Ovary (tissue), 3 donors: ENCODE measurements at regions not wholly inside any gene's neighbourhood (a gene's known extent, or its start where the extent isn't known, plus 50 kb on each side); places are given as distances from the start of the nearest gene placed in this dataset.

Experiments used
- EP300 ChIP-seq: sonication (generic); formaldehyde crosslinking; IDR thresholded peaks from one replicate; pipeline ENCODE4 v1.6.1; 2017; ENCODE audit warnings: antibody characterized with exemption
- POLR2A ChIP-seq: fragments of 450-650 bp; IDR thresholded peaks from one replicate; pipeline ENCODE4 v1.6.1; 2017; ENCODE audit warnings: antibody characterized with exemption, mild to moderate bottlenecking, moderate library complexity
- TF ChIP-seq, protein P1 (sequence below), 3 donors: fragments of 450-650 bp in 2 of 3; fragments of 200-600 bp in 1 of 3; IDR thresholded peaks; one replicate each; pipeline versions ENCODE4 v1.5.1 to v1.8.0; 2016 to 2022; ENCODE audit warnings: antibody characterized with exemption in 3 of 3, mild to moderate bottlenecking in 1 of 3
- donor health status: DM: no; HTN: no; CAD: no.

DNA sequence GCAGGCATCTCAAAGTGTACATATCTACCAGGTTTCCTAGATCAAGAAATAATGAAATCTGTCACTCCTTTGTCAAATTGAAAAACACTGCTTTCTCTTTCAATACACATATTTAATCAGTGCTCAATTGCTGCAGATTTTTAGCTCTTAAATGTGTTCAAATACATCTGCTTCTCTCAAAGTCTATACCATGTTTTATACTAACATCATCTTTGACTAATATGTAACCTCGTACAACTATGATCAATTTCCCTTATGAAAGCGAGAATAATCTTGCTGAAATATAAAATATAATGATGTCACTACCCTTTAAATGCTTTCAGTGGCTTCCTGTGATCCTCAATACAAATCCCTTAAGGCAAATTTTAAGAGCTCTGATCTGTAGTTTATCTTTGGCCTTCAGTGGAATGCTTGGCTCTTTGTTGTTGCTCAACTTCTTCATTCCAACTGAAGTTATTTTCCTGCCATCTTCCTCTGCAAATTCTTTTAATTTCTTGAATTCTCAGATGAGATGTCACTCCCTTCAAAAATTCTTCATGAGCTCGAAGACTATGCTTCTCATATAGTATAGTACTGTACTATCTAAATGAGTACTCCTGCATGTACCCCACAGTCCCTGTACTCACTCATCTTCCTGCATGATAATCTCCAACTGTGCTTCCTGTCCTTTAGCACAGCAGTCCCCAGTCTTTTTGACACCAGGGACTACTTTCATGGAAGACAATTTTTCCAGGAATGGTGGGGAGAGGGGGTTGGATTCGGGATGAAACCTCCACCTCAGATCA, 545.1 kb upstream of the GJE1 start:
- TF ChIP-seq, protein P1, sequence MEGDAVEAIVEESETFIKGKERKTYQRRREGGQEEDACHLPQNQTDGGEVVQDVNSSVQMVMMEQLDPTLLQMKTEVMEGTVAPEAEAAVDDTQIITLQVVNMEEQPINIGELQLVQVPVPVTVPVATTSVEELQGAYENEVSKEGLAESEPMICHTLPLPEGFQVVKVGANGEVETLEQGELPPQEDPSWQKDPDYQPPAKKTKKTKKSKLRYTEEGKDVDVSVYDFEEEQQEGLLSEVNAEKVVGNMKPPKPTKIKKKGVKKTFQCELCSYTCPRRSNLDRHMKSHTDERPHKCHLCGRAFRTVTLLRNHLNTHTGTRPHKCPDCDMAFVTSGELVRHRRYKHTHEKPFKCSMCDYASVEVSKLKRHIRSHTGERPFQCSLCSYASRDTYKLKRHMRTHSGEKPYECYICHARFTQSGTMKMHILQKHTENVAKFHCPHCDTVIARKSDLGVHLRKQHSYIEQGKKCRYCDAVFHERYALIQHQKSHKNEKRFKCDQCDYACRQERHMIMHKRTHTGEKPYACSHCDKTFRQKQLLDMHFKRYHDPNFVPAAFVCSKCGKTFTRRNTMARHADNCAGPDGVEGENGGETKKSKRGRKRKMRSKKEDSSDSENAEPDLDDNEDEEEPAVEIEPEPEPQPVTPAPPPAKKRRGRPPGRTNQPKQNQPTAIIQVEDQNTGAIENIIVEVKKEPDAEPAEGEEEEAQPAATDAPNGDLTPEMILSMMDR (IDR thresholded peaks at IDR 0.05): no peak
- TF ChIP-seq POLR2A (no peak), EP300 (no peak)
